ENCODE measurements at regions not wholly inside any gene's neighbourhood (a gene's known extent, or its start where the extent isn't known, plus 50 kb on each side); places are given as distances from the start of the nearest gene placed in this dataset.

GRCh38 chr2:240340361-240340761 is 95.1 kb upstream of the GPC1 start:
- CTCF ChIA-PET: no interaction called here

GRCh38 chr2:240341064-240341463 is 94.4 kb upstream of the GPC1 start:
- intact Hi-C loops (cut with micrococcal nuclease; ENCODE audit: unreplicated experiment): no loop called here
- no peaks in the 10 kb centered on the region for H3K4me1 ChIP-seq (ENCODE audit: insufficient read depth, low read length, poor library complexity, severe bottlenecking)
- no peaks in the 10 kb centered on the region for H3K36me3 ChIP-seq (ENCODE audit: insufficient read depth, low read length, poor library complexity, severe bottlenecking)
- DNase-seq (ENCODE audit: low spot score): no peak
- H3K4me3 ChIP-seq (ENCODE audit: low read depth, low read length, poor library complexity, severe bottlenecking): no peak overlapping the region
- H3K27ac ChIP-seq (ENCODE audit: low read depth, low read length, poor library complexity, severe bottlenecking): no peak overlapping the region
- no TSS peak for BruUV-seq (replicated peaks)
- TF ChIP-seq EZH2 (IDR thresholded peaks at IDR 0.05; ENCODE audit: borderline replicate concordance, low read depth, low read length, poor library complexity, severe bottlenecking) (no peak), CTCF (conservative IDR thresholded peaks at IDR 0.05; ENCODE audit: low read depth, low read length) (no peak)
- ChIA-PET POLR2A (ENCODE audit: low non-redundant PET) (no interaction called here), CTCF (no interaction called here)
- H3K9me3 ChIP-seq (ENCODE audit: low read depth, low read length, poor library complexity, severe bottlenecking): peaks cover 12% of the 10 kb centered on the region
- H3K27me3 ChIP-seq (replicated peaks; ENCODE audit: insufficient read depth, low read depth, low read length, poor library complexity): no peaks in the 10 kb centered on the region

More at GRCh38 chr2:240340361-240340761, 95.1 kb upstream of the GPC1 start:
- Histone ChIP-seq H3K36me3 (ENCODE audit: insufficient read depth, low read length, poor library complexity, severe bottlenecking) (no peaks in the 10 kb centered on the region), H3K9me3 (ENCODE audit: low read depth, low read length, poor library complexity, severe bottlenecking) (peaks cover 9% of the 10 kb centered on the region), H3K4me3 (ENCODE audit: low read depth, low read length, poor library complexity, severe bottlenecking) (no peak overlapping the region), H3K27me3 (replicated peaks; ENCODE audit: insufficient read depth, low read depth, low read length, poor library complexity) (no peaks in the 10 kb centered on the region), H3K4me1 (ENCODE audit: insufficient read depth, low read length, poor library complexity, severe bottlenecking) (no peaks in the 10 kb centered on the region), H3K27ac (ENCODE audit: low read depth, low read length, poor library complexity, severe bottlenecking) (no peak overlapping the region)
- POLR2A ChIA-PET (ENCODE audit: low non-redundant PET): no interaction called here
- BruUV-seq (replicated peaks): no TSS peak
- no peak for DNase-seq (ENCODE audit: low spot score)
- no peak for TF ChIP-seq CTCF (conservative IDR thresholded peaks at IDR 0.05; ENCODE audit: low read depth, low read length)
- intact Hi-C loops (cut with micrococcal nuclease; ENCODE audit: unreplicated experiment): no loop called here

- no TSS peak for BruUV-seq (replicated peaks)
- CTCF ChIA-PET: no interaction called here
- intact Hi-C loops (cut with micrococcal nuclease; ENCODE audit: unreplicated experiment): no loop called here
- TF ChIP-seq EZH2 (IDR thresholded peaks at IDR 0.05; ENCODE audit: borderline replicate concordance, low read depth, low read length, poor library complexity, severe bottlenecking) (no peak), CTCF (conservative IDR thresholded peaks at IDR 0.05; ENCODE audit: low read depth, low read length) (no peak)
- H3K27me3 ChIP-seq (replicated peaks; ENCODE audit: insufficient read depth, low read depth, low read length, poor library complexity): no peaks in the 10 kb centered on the region
- H3K36me3 ChIP-seq (ENCODE audit: insufficient read depth, low read length, poor library complexity, severe bottlenecking): no peaks in the 10 kb centered on the region
- POLR2A ChIA-PET (ENCODE audit: low non-redundant PET): no interaction called here
- peaks cover 12% of the 10 kb centered on the region for H3K9me3 ChIP-seq (ENCODE audit: low read depth, low read length, poor library complexity, severe bottlenecking)
- H3K27ac ChIP-seq (ENCODE audit: low read depth, low read length, poor library complexity, severe bottlenecking): no peak overlapping the region
- no peaks in the 10 kb centered on the region for H3K4me1 ChIP-seq (ENCODE audit: insufficient read depth, low read length, poor library complexity, severe bottlenecking)
- no peak for DNase-seq (ENCODE audit: low spot score)
- H3K4me3 ChIP-seq (ENCODE audit: low read depth, low read length, poor library complexity, severe bottlenecking): no peak overlapping the region
These were observed 91.9 kb upstream of the GPC1 start for GRCh38 chr2:240343548-240343947.

Data from A673 (cell line).